Activated CD4-positive, alpha-beta T cell treated with anti-CD3 and anti-CD28 coated beads, Interleukin-2, amount 10 ng/mL, durations not matched to agents 7 days and 5 days (primary cell): ENCODE measurements at regions not wholly inside any gene's neighbourhood (a gene's known extent, or its start where the extent isn't known, plus 50 kb on each side); places are given as distances from the start of the nearest gene placed in this dataset.

Experiments used
- CTCF ChIA-PET: fragments of 350-600 bp; sonication (Branson Sonifier 250); formaldehyde crosslinking; loops from one replicate; lab custom pipeline; 2021; ENCODE audit warnings: antibody characterized with exemption; lab: Charles Lee
- POLR2A ChIA-PET: fragments of 350-600 bp; sonication (Branson Sonifier 250); formaldehyde crosslinking; loops from one replicate; lab custom pipeline; 2021; ENCODE audit warnings: antibody characterized with exemption; lab: Charles Lee
- DNase-seq: peaks from one replicate; pipeline ENCODE4 v3.0.0-alpha.2; 2020
- H3K27ac Mint-ChIP-seq: one replicate; pipeline ENCODE4 v1.8.0; 2021; ENCODE audit warnings: mild to moderate bottlenecking, moderate library complexity, mixed read lengths
- H3K27me3 Mint-ChIP-seq: one replicate; pipeline ENCODE4 v1.8.0; 2021; ENCODE audit warnings: mixed read lengths
- H3K36me3 Mint-ChIP-seq: one replicate; pipeline ENCODE4 v1.8.0; 2021; ENCODE audit warnings: low read depth, mixed read lengths
- H3K4me1 Mint-ChIP-seq: one replicate; pipeline ENCODE4 v1.8.0; 2021; ENCODE audit warnings: mixed read lengths
- H3K4me3 Mint-ChIP-seq: one replicate; pipeline ENCODE4 v1.8.0; 2021; ENCODE audit warnings: mild to moderate bottlenecking, moderate library complexity, mixed read lengths
- H3K9me3 Mint-ChIP-seq: one replicate; pipeline ENCODE4 v1.8.0; 2021; ENCODE audit warnings: mixed read lengths

DNA sequence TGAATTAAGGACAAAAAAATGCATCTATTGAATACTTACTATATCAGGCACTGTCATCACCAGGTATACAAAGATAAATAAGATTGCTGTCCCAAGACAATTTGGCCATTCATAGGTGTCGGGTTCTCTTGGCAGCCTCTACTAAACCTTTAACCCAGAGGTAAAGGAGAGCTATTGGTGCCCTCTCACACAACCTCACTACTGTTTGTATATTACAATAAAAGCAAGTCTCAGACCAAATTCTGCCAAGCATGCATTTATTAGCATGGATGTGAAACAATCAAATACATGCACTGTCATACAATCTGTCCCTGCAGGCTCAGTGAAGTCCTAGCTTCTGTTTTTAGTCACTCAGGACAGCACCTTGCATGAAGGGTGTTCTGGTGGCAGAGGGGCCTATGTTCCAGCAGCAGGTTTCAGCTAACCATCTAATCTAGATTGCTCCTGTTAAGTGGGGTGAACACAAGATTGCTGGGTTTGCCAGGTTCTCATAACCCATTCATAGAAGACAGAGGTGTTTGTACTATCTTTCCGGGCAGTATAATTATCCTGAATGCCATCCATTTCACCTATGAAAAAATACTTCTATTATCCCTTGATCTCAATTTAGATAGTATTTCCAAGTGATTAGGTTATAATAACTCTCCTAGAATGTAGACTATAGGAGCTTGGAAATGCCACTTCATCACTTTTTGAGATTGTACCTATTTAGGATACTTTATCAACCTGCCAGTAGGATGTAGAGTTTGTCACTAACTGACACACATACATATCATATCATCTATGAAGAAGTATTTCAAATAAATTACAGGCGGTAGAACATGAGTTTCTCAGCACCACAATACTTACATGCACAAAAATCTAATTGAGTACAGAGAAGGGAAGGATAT, 254.0 kb upstream of the KRR1 start:
- DNase-seq: no peak
- CTCF ChIA-PET: interaction anchor here (1.2 kb wide), 1 partner anchor 266 kb away, joined by 4 read pairs; the partner anchor contains the start of gene PHLDA1
- Mint-ChIP-seq H3K4me3 (no peak overlapping the region), H3K27me3 (peaks cover 25% of the 10 kb centered on the region), H3K27ac (no peak overlapping the region), H3K36me3 (no peaks in the 10 kb centered on the region), H3K4me1 (no peaks in the 10 kb centered on the region), H3K9me3 (no peaks in the 10 kb centered on the region)
- POLR2A ChIA-PET: no interaction called here

DNA sequence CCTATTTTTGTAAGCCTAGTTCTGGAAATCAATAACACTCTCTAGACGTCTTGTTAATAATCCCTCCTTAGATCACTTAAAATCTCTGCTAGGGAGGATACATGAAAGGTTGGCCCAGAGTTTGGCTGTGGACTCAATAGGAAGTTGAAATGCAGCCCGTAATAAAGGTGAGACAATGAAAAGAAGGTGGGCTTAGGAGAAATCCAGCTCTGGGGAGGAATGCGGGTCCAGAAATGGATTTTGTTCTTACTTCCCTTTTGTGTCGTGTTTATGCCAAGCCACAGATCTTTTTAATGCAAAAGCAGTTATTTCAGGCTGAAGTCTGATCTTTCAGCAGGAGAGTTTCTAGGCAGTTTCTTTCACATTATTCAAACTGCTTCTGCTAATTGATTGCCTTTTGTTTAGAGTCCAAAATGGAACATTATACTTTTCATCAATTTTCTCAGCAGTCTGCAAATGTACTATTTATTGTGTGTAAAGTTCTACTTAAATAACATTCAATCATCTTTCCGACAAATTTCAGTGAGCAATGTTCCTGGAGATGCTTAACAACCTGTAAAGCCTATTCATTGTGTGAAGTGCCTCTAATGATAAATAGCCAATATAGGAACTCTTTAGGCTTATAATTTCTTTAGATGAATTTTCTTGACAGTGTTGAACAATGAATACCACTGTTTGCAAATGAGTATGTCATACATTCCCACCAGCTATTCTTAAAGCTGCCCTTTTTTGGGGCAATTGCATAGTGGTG, 252.9 kb upstream of the KRR1 start:
- no peaks in the 10 kb centered on the region for H3K9me3 Mint-ChIP-seq
- H3K27ac Mint-ChIP-seq: no peak overlapping the region
- no peak for DNase-seq
- no peaks in the 10 kb centered on the region for H3K4me1 Mint-ChIP-seq
- H3K4me3 Mint-ChIP-seq: no peak overlapping the region
- peaks cover 25% of the 10 kb centered on the region for H3K27me3 Mint-ChIP-seq
- CTCF ChIA-PET: interaction anchor here (1.2 to 1.7 kb wide), 2 partner anchors 13 to 267 kb away, joined by 4 to 5 read pairs; partner anchors contain the start of gene PHLDA1
- H3K36me3 Mint-ChIP-seq: no peaks in the 10 kb centered on the region
- POLR2A ChIA-PET: no interaction called here

DNA sequence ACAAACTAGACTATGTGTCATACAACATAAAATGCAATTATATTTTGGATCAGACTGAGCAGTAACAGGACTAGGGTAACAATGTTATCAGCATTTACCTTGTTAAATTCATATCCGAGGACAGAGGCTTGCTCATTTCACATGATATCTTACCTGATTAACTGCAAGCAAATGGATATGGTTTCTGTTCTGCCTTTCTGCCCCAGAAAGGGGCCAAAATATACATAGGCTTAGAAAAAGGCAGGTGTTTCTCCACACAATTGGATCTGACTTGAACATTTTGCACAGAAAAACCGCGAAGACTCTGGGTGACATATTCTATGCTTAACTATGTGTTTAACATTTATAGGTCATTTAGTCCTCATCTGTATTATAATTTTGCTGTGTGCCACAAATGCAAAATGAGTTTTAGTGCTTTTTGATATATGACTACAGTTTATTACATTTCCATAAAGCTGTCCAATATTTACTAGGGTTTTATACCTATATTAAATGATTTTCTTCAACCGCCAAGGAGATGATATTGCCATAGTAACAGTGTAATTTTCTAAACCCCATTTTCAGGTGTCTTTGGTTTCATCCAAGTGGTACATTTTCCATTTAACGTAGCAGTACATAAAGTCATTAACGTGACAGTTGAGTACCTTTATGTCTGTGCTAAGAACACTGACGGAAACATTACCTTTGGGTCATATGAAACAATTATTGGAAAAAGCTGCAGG, 249.3 kb upstream of the KRR1 start:
- no peak for DNase-seq
- Mint-ChIP-seq H3K27ac (no peak overlapping the region), H3K4me3 (no peak overlapping the region), H3K27me3 (peaks cover 20% of the 10 kb centered on the region), H3K4me1 (no peaks in the 10 kb centered on the region), H3K9me3 (no peaks in the 10 kb centered on the region), H3K36me3 (no peaks in the 10 kb centered on the region)
- CTCF ChIA-PET: interaction anchor here (1.2 to 1.4 kb wide), 2 partner anchors 14 to 19 kb away, joined by 4 read pairs; no protein-coding TSS in a partner anchor
- POLR2A ChIA-PET: no interaction called here

DNA sequence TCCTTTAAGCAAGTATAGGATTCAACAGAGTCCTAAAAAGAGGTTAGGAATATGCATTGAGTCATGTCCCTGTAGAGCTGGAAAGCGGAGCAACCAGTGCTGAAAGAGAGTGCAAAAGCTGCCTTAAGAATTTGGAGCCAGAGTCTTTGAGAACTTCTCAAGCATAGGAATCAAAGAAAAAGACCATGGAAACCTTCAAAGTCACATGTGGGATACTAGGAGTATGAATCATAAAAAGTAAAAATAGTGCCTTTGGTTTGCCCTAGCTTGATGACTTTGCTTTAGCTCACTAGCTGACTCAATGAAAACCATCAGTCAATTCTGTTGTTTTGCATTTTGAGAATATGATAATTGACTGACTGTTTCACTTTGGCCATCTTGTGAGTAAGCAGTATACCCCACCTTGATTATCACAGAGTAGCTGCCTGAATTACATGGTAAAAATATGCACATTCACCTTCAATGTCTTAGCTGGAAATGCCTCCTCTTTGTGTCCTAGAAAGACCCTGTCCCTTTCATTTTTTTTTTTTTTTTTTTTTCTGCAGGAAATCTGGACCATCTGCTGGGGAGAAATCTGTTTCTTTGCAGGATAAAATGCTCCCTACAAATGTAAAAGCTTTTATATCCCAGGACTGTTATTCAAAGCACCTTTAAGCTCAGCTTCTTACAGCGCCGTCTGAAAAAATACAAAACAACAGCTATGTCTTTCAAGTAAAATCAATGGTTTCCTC, 248.6 kb upstream of the KRR1 start:
- CTCF ChIA-PET: interaction anchor here (0.6 to 1.4 kb wide), 4 partner anchors 13 to 271 kb away, joined by 3 to 4 read pairs (median 4); partner anchors contain the start of gene PHLDA1
- no peak overlapping the region for H3K4me3 Mint-ChIP-seq

DNA sequence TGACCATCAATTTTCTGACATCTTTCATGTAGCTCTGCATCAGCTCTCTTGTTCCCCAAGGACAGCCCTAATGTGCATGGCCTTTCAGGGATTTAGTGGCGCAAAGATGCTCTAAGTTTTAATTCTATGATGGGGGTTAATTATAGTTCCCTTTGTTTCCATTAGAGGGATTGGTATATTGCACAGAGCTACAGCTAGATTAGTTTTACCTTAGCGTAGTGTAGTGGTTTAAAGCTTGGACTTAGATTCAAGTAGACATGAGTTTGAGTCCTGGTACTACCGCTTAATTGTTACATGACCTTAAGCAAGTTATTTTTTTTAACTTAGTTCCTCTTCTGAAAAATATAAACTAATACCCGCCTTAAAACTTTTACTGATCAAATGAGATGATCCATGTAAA, 247.8 kb upstream of the KRR1 start:
- DNase-seq: no peak
- POLR2A ChIA-PET: no interaction called here
- Mint-ChIP-seq H3K9me3 (no peaks in the 10 kb centered on the region), H3K27ac (no peak overlapping the region), H3K36me3 (no peaks in the 10 kb centered on the region), H3K27me3 (peaks cover 14% of the 10 kb centered on the region), H3K4me3 (no peak overlapping the region), H3K4me1 (peaks cover 13% of the 10 kb centered on the region)
- CTCF ChIA-PET: interaction anchor here (0.6 to 1.4 kb wide), 3 partner anchors 12 to 277 kb away, joined by 3 to 4 read pairs (median 4); partner anchors contain the start of gene PHLDA1

More for the DNA sequence above, 248.6 kb upstream of the KRR1 start:
- Mint-ChIP-seq H3K9me3 (no peaks in the 10 kb centered on the region), H3K27ac (no peak overlapping the region), H3K4me1 (peaks cover 5% of the 10 kb centered on the region), H3K36me3 (no peaks in the 10 kb centered on the region), H3K27me3 (peaks cover 18% of the 10 kb centered on the region)
- DNase-seq: no peak
- POLR2A ChIA-PET: no interaction called here

DNA sequence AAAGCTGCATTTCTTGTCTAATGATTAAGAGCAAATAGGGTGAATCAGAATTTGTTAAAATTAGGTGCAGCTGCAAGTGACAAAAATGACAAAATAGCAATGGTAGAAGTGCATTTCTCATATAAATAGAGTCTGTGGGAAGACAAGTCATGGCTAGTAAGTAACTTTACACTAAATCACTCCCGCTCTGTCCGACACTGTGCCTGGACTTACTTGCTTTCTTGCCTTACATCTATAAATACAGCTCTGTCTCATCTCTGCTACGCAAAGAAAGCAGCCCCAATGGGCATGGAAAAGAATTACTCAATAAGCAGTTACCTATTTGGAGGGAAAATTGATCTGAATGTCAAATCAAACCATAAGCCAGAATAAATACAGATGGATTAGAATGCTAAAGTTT, 245.4 kb upstream of the KRR1 start:
- H3K4me1 Mint-ChIP-seq: peaks cover 15% of the 10 kb centered on the region

DNA sequence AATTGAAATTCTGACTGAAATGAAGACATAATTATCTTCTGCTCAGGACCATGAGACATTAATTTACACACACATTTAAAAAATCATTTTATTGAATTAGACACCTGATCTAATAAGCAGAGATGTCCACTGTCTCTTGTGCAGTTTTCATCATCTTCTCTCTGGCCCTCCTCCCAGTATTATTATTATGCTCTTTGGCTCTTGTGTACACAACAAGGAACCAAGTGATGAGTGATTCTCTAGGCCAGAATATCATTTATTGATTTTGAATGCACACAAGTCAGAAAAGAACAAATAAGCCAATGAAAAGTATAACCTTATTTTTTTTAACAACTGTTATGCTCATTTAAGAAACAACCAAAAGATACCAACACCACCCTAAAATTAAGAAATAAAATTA, 244.7 kb upstream of the KRR1 start:
- no peaks in the 10 kb centered on the region for H3K36me3 Mint-ChIP-seq
- peaks cover 9% of the 10 kb centered on the region for H3K27me3 Mint-ChIP-seq
- no peak for DNase-seq
- CTCF ChIA-PET: no interaction called here
- H3K9me3 Mint-ChIP-seq: no peaks in the 10 kb centered on the region
- POLR2A ChIA-PET: no interaction called here
- peaks cover 15% of the 10 kb centered on the region for H3K4me1 Mint-ChIP-seq
- no peak overlapping the region for H3K27ac Mint-ChIP-seq
- no peak overlapping the region for H3K4me3 Mint-ChIP-seq

More for the DNA sequence above, 245.4 kb upstream of the KRR1 start:
- Mint-ChIP-seq H3K36me3 (no peaks in the 10 kb centered on the region), H3K27me3 (peaks cover 9% of the 10 kb centered on the region), H3K4me3 (no peak overlapping the region), H3K9me3 (no peaks in the 10 kb centered on the region), H3K27ac (no peak overlapping the region)
- ChIA-PET CTCF (interaction anchor here (0.6 kb wide), 1 partner anchor 944 kb away, joined by 3 read pairs; no protein-coding TSS in a partner anchor), POLR2A (no interaction called here)
- DNase-seq: no peak

DNA sequence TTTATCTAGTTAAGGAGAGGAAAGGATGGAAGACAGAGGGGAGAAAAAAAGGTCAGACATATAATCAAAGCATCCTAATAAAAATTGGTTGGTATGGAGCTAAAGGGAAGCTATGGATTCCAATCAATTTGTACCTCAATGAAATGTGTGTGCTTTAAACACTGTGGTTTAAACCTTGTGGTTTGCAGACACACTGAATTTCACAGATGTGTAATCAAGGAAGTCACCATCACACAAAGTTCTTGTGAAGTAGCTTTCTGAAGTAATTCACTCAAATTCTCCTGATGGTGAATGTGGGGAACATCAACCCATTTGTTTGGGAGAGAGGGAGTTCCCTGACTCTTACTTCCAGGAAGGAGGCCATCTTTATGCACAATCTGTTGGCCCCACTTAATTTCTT, 243.3 kb upstream of the KRR1 start:
- Mint-ChIP-seq H3K9me3 (no peaks in the 10 kb centered on the region), H3K27ac (no peak overlapping the region), H3K36me3 (no peaks in the 10 kb centered on the region), H3K4me1 (peaks cover 15% of the 10 kb centered on the region), H3K4me3 (no peak overlapping the region), H3K27me3 (peaks cover 9% of the 10 kb centered on the region)
- CTCF ChIA-PET: interaction anchor here (1.7 kb wide), 1 partner anchor 12 kb away, joined by 5 read pairs; no protein-coding TSS in a partner anchor
- no peak for DNase-seq
- POLR2A ChIA-PET: no interaction called here

DNA sequence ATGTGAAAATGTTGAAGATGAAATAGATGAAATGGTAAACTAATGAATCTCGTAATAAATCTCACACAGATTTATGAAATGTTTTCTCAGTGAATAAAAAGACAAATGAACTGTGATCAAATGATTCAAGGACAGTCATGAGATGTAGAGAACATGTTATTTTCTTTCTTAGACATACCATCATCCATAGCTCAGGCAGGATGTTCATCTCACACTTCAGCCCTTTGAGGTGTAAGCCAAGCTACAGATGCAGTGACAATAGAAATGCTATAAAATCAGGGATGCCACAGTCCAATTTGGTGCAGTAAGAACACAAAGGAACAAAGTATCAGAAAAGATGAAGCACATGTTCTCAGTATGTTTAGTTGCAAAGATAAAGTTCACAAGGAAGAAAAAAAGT, 242.7 kb upstream of the KRR1 start:
- Mint-ChIP-seq H3K9me3 (no peaks in the 10 kb centered on the region), H3K36me3 (no peaks in the 10 kb centered on the region), H3K4me1 (peaks cover 15% of the 10 kb centered on the region), H3K27me3 (peaks cover 9% of the 10 kb centered on the region), H3K4me3 (no peak overlapping the region), H3K27ac (no peak overlapping the region)
- ChIA-PET CTCF (interaction anchor here (1.7 kb wide), 1 partner anchor 12 kb away, joined by 5 read pairs; no protein-coding TSS in a partner anchor), POLR2A (no interaction called here)
- DNase-seq: no peak

DNA sequence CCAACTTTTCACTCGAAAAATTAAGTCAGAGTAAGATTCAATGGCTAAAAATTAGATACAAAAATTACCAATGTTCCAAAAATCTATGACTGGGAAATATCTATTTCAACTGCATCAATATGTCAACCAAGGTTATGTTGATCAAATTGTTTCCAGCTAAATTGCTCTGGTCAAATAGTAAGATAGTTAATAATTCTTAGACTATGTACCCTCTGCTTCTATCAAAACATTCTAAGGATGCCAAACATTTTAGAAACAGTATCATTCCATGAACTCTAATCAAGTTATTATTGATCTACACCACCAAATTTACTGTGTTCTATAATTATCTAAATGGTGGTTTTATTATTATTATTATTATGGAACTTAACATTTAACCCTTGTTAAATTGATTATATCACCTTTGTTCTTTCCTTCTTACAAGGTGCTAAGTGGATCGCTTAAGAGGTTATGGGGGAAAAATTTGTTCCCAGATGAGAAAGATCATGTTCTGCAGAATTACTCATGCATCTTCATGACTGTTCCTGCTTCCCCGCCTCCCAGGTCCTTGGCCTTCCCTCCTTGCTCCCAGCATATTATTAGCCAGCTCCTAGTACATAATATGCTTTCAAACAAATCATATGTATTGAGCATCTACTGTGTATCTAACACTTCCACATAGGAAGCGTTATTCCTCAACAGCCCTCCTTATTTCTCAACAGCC, 240.5 kb upstream of the KRR1 start:
- Mint-ChIP-seq H3K36me3 (no peaks in the 10 kb centered on the region), H3K9me3 (no peaks in the 10 kb centered on the region), H3K4me1 (peaks cover 15% of the 10 kb centered on the region), H3K27me3 (peaks cover 2% of the 10 kb centered on the region), H3K27ac (no peak overlapping the region), H3K4me3 (no peak overlapping the region)
- no peak for DNase-seq
- ChIA-PET POLR2A (no interaction called here), CTCF (interaction anchor here (1.1 to 1.6 kb wide), 2 partner anchors 11 to 14 kb away, joined by 3 to 5 read pairs; no protein-coding TSS in a partner anchor)

DNA sequence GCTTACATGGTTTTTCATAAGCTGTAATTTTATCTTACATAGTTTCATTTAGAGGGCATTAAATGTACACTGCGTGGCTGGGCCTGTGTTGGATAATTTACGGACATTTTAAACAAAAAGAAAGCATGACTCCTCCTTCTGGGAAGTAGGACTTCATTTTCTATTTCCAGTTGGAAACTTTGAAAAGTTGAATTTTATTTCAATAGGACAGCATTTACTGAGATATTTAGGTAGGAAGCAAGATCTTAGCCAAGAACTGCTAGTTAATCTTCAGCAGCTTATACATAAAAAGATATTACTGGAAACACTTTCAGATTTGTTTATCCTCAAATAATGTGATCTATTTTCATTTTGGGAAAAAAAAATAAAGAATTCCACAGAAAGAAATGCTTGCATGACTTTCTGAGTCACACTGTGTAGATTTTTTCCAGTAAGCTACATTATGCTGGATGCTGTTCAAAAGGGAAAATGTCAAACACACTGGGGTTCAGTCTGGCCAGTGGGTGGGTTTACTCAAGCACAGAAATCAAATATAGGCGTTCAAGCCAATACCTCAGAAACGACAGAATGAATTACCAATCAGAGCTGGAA, 239.4 kb upstream of the KRR1 start:
- Mint-ChIP-seq H3K9me3 (no peaks in the 10 kb centered on the region), H3K27me3 (peaks cover 4% of the 10 kb centered on the region), H3K36me3 (no peaks in the 10 kb centered on the region), H3K4me1 (peaks cover 15% of the 10 kb centered on the region), H3K4me3 (no peak overlapping the region), H3K27ac (no peak overlapping the region)
- CTCF ChIA-PET: interaction anchor here (0.7 to 1.6 kb wide), 3 partner anchors 12 to 13 kb away, joined by 3 to 5 read pairs (median 3); no protein-coding TSS in a partner anchor
- DNase-seq: no peak
- POLR2A ChIA-PET: no interaction called here
